T-helper 2 cell treated with Interferon-gamma antibody and Interleukin-4, amounts not matched to agents 5 μg/mL and 100 μg/mL, for 36 hours (primary cell): ENCODE measurements at regions not wholly inside any gene's neighbourhood (a gene's known extent, or its start where the extent isn't known, plus 50 kb on each side); places are given as distances from the start of the nearest gene placed in this dataset.

Experiments used
- DNase-seq: peaks from one replicate; pipeline ENCODE4 v3.0.0; 2021; ENCODE audit warnings: low spot score
- H3K27ac Mint-ChIP-seq: one replicate; pipeline ENCODE4 v1.8.0; 2021; ENCODE audit warnings: mild to moderate bottlenecking, mixed read lengths
- H3K27me3 Mint-ChIP-seq: one replicate; pipeline ENCODE4 v1.8.0; 2021; ENCODE audit warnings: low read depth, mixed read lengths
- H3K36me3 Mint-ChIP-seq: one replicate; pipeline ENCODE4 v1.8.0; 2021; ENCODE audit warnings: low read depth, mixed read lengths
- H3K4me1 Mint-ChIP-seq: one replicate; pipeline ENCODE4 v1.8.0; 2021; ENCODE audit warnings: low read depth, mixed read lengths
- H3K4me3 Mint-ChIP-seq: one replicate; pipeline ENCODE4 v1.8.0; 2022; ENCODE audit warnings: mild to moderate bottlenecking, moderate library complexity, mixed read lengths
- H3K9me3 Mint-ChIP-seq: one replicate; pipeline ENCODE4 v1.8.0; 2021; ENCODE audit warnings: mixed read lengths

DNA sequence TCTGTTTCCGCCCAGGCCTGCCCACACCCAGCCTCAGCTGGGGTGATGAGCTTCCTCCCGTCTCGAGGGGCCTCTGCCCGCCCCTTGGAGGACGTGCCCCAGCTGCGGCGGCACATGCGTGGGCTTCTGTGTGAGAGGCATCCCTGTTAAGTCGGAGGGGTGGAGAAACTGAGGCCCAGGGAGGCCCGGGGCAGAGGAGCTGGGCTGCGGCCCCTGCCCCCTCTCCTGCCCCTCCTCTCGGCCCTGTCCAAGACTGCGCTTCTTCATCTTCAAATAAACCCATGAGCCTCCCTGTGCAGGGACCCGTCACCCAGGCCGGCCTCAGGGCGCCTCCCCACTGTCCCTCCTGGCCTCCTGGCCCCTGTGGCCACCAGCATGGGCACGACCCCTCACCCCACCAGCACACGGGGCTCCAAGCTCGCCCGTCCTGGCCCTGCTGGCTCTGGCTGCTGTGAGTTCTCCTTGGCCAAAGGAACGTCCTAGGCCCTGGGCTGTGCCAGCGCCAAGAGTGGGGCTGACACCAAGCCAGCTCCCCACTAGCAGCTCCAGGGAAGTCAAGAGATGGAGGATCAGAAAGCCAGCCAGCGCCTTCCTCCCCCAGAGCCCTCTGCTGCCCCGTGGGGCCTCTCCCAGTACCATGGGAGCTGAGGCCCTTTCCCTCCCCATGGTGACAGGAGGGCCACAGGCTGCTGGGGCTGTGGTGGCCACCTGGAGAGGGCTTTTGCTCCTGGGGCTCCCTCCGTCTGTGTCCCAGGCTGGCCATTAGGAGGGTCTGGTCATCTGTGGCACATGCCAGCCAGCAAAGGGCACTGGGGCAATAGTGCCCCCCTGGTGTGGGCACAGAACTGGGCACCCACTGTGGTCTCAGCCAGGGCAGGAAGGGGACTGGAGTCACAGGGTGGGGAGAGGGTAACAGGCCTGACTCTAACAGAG is 180.4 kb downstream of the KIF26A start:
- no peaks in the 10 kb centered on the region for H3K27me3 Mint-ChIP-seq
- no peak for DNase-seq
- no peak overlapping the region for H3K27ac Mint-ChIP-seq
- H3K36me3 Mint-ChIP-seq: no peaks in the 10 kb centered on the region
- no peaks in the 10 kb centered on the region for H3K4me1 Mint-ChIP-seq
- no peak overlapping the region for H3K4me3 Mint-ChIP-seq
- H3K9me3 Mint-ChIP-seq: no peaks in the 10 kb centered on the region

DNA sequence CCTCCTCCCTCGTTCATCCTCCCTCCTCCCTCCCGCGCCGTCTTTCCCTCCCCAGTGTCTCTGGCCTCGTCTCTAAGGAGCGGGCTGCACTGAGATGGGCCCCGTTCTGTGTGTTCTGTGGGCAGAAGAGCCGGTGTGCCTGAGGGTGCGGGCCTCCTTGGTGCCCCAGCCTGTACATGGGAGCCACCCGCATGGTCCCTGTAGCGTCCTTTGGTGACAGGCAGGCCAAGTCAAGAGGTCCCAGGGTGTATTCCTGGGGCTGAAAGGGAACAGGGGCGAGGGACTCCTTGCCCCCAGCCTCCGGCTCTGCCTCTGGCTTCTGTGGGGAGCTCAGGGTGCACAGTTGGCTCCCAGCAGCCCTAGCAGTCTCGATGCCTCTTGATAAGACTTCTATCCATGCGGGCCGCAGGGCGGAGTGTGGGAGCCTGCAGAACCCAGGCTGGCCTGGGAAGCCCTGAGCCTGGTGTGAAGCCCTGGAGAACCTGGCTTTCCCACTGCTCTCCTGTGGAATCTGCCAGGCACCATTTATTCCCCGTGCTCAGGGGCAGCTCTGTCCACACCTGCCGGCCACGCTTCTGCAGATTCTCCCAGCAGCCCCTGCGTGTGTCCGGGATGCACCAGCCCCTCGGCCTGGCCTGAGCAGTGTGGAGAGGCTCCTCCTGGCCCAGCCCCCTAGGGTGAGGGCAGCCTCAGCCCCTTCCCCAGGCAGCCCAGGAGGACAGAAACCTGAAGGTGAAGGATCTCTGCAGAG is 181.3 kb downstream of the KIF26A start:
- Mint-ChIP-seq H3K4me1 (no peaks in the 10 kb centered on the region), H3K27ac (no peak overlapping the region), H3K9me3 (no peaks in the 10 kb centered on the region), H3K4me3 (no peak overlapping the region), H3K27me3 (no peaks in the 10 kb centered on the region), H3K36me3 (no peaks in the 10 kb centered on the region)
- DNase-seq: no peak

DNA sequence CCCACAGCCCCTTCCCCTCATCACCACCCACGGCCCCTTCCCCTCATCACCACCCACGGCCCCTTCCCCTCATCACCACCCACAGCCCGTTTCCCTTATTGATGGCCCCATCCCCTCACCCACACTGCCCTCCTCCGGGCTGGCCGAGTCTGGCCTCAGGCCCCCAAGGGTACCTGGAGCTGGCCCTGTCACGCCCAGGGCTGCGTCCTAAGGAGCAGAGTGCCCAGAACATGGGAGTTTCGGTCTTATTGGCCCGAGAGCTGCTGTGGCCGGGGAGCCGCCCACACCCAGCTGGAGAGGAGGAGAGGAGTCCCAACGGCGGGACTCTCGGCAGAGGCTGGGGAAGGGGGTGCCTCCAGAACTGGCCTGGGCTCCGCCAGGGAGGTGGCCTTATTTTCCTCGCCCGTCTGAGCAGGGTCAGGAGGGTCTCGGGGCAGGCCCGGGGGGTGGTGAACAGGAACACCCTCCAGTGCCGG is 182.3 kb downstream of the KIF26A start:
- Mint-ChIP-seq H3K4me1 (no peaks in the 10 kb centered on the region), H3K4me3 (no peak overlapping the region), H3K9me3 (no peaks in the 10 kb centered on the region), H3K27ac (no peak overlapping the region), H3K27me3 (no peaks in the 10 kb centered on the region), H3K36me3 (no peaks in the 10 kb centered on the region)
- DNase-seq: no peak

DNA sequence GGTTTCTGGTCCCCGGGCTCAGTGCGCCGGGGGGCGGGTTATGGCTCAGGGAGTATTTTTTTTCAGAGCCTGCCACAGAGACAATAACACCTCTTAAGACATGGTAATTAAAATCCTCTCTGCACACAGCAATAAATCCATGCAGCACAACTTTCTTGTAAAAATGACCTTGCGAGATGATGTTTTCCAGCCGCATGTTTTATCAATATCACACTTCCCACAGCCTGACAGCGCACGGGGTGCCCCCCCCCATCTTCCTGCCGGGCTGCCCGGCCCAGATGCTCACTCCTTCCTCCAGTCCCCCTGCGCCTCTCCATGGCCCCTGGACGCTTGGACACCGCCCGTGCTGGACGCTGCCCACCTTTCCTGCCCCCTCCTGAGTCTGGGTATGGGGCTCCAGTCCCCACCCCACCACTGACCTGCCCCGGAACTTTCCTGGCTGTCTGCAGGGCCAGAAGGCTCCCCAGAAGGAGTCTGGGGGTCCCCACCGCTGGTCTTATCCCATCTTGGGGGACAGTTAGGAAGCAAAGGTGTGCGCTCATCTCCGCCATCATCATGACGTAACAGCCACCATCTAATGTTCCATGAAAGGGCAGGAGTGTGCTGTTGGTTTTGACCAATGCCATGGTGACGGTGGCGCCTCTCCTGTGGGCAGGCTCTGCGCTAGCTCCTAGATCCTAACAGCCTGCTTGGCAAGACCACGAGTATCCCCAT is 182.9 kb downstream of the KIF26A start:
- DNase-seq: no peak
- H3K4me3 Mint-ChIP-seq: no peak overlapping the region

DNA sequence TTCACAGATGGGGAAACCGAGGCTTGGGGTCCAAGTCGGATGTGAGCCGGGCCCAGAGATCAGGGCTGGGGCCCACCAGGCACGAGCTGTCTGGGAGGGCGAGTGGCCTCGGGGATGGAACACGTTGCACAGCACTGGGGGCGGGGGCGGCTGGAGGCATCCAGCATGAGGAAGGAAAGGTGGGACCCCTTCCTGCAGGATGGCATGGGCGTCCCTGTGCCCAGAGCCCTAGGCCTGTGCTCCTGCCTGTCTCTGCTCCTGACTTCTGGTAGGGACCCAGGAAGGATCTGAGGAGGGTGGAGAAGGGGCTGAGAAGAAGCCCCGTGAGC is 183.4 kb downstream of the KIF26A start:
- no peaks in the 10 kb centered on the region for H3K36me3 Mint-ChIP-seq
- no peaks in the 10 kb centered on the region for H3K9me3 Mint-ChIP-seq
- H3K27ac Mint-ChIP-seq: no peak overlapping the region
- H3K27me3 Mint-ChIP-seq: no peaks in the 10 kb centered on the region
- DNase-seq: no peak
- H3K4me3 Mint-ChIP-seq: no peak overlapping the region
- no peaks in the 10 kb centered on the region for H3K4me1 Mint-ChIP-seq

More for the DNA sequence above, 182.9 kb downstream of the KIF26A start:
- H3K4me1 Mint-ChIP-seq: no peaks in the 10 kb centered on the region
- no peaks in the 10 kb centered on the region for H3K36me3 Mint-ChIP-seq
- H3K27me3 Mint-ChIP-seq: no peaks in the 10 kb centered on the region
- no peaks in the 10 kb centered on the region for H3K9me3 Mint-ChIP-seq
- H3K27ac Mint-ChIP-seq: no peak overlapping the region

DNA sequence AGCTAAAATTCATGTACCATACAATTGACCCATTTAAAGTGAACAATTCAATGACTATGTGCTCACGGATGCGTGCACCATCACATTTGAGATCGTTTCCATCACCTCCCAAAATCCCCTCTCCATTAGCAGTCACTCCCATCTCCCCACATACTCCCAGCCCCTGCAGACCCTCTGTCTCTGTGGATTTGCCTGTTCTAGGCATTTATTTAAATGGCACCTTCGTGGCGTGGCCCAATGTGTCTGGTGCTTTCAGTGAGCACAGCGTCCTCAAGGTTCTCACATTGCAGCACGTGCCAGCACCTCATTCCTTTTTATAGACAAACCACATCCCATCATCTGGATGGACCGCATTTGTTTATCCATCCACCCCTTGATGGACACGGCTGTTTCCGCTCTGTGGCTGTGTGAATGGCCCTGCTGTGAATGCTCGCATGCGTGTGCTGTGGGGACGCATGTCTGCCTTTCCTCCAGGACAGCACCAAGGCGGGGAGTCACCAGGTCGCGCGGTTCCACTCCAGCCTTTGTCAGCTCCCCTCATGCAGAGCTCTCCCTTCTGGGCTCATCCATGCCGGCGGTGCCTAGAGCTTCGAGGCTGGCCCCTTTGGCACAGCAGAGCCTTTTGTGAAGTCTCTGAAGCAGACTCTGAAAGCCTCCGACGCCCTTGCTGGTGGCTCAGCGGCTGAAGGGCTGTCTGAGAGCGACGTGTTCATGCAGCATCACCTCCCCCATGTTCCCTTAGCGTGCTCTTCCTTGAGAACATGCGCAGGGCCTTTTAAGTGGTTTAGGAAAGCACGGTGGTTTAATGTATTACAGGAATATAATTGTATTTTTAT is 184.4 kb downstream of the KIF26A start:
- no peak for DNase-seq
- Mint-ChIP-seq H3K4me3 (no peak overlapping the region), H3K36me3 (no peaks in the 10 kb centered on the region), H3K27ac (no peak overlapping the region), H3K9me3 (no peaks in the 10 kb centered on the region), H3K27me3 (no peaks in the 10 kb centered on the region), H3K4me1 (no peaks in the 10 kb centered on the region)

DNA sequence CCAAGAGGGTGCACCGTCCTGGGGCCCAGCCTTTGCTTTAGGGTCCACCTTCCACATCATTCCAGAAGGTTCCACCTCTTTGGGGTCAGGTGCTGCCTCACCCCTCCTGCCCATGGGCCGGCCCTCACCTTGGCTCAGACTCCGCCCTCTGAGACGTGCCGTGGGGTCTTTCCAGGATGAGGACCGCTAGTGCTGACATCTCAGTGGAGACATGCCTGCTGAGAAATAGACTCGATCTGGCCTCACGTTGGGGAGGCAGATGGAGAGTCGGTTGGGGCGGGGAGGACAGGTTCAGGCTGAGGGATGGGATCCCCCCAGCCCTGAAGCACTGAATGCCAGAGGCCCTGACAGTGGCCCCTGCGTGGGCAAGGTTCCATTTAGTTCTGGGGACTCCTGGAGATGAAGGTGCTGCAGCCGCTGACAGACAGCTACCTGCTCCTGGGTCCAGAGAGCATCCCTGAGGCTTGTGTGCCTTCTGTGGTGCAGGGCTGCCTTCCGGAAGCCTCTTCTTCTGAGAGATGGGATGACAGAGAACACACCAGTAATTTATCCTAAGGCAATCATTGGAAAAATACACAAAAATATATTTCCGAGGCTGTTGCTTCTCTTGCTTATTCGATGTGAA is 185.3 kb downstream of the KIF26A start:
- no peak overlapping the region for H3K4me3 Mint-ChIP-seq
- no peak overlapping the region for H3K27ac Mint-ChIP-seq
- H3K36me3 Mint-ChIP-seq: no peaks in the 10 kb centered on the region
- H3K4me1 Mint-ChIP-seq: no peaks in the 10 kb centered on the region
- no peak for DNase-seq
- H3K9me3 Mint-ChIP-seq: no peaks in the 10 kb centered on the region
- no peaks in the 10 kb centered on the region for H3K27me3 Mint-ChIP-seq

DNA sequence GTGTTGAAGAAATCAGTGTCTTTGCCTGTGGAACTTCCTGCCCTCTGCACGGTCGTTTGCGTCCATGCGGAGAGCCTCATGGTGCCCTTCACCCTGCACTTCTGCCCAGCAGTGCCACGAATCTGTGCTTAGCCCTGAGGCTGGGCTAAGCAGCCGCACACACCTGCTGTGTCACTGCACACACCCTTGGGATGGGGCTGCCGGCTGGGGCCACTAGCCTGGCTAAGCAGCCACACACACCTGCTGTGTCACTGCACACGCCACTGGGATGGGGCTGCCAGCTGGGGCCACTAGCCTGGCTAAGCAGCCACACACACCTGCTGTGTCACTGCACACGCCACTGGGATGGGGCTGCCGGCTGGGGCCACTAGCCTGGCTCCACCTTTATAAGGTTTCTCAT is 188.5 kb downstream of the KIF26A start:
- peaks cover 7% of the 10 kb centered on the region for H3K9me3 Mint-ChIP-seq
- no peaks in the 10 kb centered on the region for H3K36me3 Mint-ChIP-seq

DNA sequence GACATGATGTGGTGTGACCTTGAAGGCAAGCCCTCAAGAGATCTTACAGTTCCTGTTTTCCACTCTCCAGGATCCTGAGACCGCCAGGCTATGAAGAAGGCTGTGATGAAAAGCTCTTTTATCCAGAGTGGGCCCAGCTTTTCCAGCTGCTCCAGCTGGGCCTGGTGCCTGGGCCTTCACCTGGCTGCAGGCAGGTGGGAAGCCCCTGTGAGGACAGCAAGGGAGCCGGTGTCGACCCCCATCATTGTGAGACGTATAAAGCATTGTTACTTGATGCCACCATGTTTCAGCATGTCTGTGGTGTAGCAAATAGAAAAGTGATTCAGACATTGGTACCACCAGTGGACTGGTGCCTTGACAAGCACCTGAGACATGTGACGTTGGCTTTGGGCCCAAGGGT is 190.2 kb downstream of the KIF26A start:
- H3K4me1 Mint-ChIP-seq: no peaks in the 10 kb centered on the region
- peaks cover 7% of the 10 kb centered on the region for H3K9me3 Mint-ChIP-seq

More for the DNA sequence above, 188.5 kb downstream of the KIF26A start:
- no peak overlapping the region for H3K4me3 Mint-ChIP-seq
- no peaks in the 10 kb centered on the region for H3K27me3 Mint-ChIP-seq
- no peak overlapping the region for H3K27ac Mint-ChIP-seq
- H3K4me1 Mint-ChIP-seq: no peaks in the 10 kb centered on the region
- no peak for DNase-seq

DNA sequence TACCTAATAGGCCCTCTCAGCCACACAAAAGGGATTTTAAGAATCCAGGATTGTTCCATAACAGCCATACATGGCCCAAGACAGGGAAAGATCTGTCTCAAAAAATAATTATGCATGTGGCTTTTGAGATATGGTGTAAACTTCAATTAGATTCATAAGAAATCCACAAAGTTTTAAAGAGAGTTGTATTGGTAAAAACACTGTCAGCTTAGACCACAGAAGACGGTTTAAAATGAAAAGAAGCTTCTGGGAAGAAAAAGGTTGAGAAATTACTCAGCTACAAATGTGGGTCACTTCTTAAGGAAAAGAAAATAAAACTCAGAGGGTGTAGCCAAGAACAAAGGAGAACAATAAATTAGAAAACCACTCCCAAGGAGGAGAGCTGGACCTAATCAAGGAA is 191.4 kb downstream of the KIF26A start:
- Mint-ChIP-seq H3K27me3 (no peaks in the 10 kb centered on the region), H3K36me3 (no peaks in the 10 kb centered on the region), H3K4me3 (no peak overlapping the region), H3K4me1 (no peaks in the 10 kb centered on the region), H3K9me3 (peaks cover 7% of the 10 kb centered on the region), H3K27ac (no peak overlapping the region)
- DNase-seq: no peak

More for the DNA sequence above, 190.2 kb downstream of the KIF26A start:
- H3K36me3 Mint-ChIP-seq: no peaks in the 10 kb centered on the region
- H3K27me3 Mint-ChIP-seq: no peaks in the 10 kb centered on the region
- DNase-seq: no peak
- no peak overlapping the region for H3K27ac Mint-ChIP-seq
- no peak overlapping the region for H3K4me3 Mint-ChIP-seq

DNA sequence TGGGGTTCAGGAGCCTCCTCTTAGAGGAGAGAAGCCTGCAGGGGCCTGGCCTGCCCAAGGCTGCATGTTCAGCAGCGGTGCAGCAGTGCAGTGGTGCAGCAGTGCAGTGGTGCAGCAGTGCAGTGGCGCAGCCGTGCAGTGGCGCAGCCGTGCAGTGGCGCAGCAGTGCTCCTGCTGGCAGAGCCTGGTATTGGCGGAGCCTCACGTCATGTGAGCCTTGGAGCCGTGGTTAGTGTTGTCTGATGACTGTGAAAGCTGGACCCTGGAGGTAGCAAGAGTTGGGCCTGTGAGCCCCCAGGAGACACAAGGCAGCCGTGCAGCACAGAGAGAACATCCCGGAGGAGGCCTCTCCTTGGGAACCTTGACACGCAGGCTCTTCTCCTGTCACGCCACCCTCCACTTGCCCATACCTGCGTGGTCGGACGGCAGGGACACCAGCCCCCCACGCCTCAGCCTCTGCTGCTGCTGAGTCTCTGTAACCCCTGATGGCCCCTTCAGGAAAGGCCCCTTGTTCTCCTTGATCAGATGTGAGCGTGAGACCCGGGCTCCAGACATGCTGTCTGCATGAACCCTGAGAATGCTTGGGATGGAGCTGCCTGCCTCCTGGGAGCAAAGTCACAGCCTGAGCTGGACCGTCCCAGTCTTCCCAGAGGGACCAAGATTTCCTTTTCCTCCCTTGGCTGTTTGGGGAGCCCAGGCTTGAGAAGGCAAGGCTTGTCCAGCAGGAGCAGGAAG is 193.7 kb downstream of the KIF26A start:
- Mint-ChIP-seq H3K9me3 (peaks cover 7% of the 10 kb centered on the region), H3K27me3 (no peaks in the 10 kb centered on the region), H3K36me3 (no peaks in the 10 kb centered on the region), H3K4me1 (no peaks in the 10 kb centered on the region), H3K27ac (no peak overlapping the region), H3K4me3 (no peak overlapping the region)
- no peak for DNase-seq

DNA sequence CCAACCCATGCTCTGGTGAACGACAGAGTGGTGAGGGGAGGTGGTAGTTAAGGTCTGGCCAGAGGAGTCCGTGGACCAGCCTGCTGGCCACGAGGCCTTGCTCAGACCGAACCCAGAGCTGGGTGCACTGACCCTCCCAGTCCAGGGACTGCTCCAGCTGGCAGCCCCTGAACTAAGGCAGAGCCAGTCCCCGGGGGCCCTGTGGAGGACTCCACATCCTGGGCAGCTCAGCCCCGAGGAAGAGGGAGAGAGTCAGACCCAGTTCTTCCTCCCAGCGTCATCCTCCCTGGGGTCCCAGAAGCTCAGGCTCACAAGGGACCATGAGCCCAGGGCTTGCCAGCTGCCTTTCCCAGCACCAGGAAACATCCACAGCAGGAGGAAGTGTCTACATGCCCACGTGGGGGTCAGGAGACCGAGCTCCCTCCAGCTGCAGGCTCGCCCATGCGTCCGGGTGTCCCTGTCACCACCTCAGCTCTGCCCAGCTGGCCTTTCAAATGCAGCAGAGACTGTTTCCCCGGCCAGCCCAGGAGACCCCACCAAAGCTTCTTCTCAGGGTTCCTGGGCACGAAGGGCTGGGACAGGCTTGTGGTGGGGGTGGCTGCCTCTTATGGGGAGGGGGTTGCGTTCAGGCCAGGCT is 194.4 kb downstream of the KIF26A start:
- DNase-seq: no peak
- Mint-ChIP-seq H3K9me3 (peaks cover 7% of the 10 kb centered on the region), H3K4me3 (no peak overlapping the region), H3K27me3 (no peaks in the 10 kb centered on the region), H3K36me3 (no peaks in the 10 kb centered on the region), H3K4me1 (no peaks in the 10 kb centered on the region), H3K27ac (no peak overlapping the region)
